ENCODE measurements at regions not wholly inside any gene's neighbourhood (a gene's known extent, or its start where the extent isn't known, plus 50 kb on each side); places are given as distances from the start of the nearest gene placed in this dataset.

DNA sequence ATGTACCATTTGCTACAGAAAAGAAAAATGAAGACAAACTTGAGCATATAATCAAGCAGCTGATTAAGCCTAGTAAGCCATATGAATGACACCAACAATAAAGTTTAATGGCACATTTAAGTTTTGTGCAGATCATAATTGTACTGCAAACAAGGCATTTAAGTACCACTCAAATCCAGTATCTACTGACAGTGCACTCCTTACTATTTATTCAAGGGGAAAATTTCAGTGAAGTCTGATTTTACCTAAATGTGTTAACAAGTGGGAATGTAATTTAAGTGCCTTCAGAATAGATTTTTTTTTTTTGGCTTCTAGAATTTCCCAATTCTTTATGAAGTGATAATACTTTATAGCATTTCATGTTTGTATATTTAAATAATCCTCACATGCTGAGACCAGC, 341.0 kb upstream of the POU5F2 start:
- TF ChIP-seq, protein P1, sequence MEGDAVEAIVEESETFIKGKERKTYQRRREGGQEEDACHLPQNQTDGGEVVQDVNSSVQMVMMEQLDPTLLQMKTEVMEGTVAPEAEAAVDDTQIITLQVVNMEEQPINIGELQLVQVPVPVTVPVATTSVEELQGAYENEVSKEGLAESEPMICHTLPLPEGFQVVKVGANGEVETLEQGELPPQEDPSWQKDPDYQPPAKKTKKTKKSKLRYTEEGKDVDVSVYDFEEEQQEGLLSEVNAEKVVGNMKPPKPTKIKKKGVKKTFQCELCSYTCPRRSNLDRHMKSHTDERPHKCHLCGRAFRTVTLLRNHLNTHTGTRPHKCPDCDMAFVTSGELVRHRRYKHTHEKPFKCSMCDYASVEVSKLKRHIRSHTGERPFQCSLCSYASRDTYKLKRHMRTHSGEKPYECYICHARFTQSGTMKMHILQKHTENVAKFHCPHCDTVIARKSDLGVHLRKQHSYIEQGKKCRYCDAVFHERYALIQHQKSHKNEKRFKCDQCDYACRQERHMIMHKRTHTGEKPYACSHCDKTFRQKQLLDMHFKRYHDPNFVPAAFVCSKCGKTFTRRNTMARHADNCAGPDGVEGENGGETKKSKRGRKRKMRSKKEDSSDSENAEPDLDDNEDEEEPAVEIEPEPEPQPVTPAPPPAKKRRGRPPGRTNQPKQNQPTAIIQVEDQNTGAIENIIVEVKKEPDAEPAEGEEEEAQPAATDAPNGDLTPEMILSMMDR (IDR thresholded peaks at IDR 0.05): no peak
- Mint-ChIP-seq H3K27ac (no peak overlapping the region), H3K27me3 (ENCODE audit: low read depth, poor library complexity) (no peaks in the 10 kb centered on the region), H3K36me3 (ENCODE audit: low read depth) (peaks cover 7% of the 10 kb centered on the region), H3K4me1 (no peaks in the 10 kb centered on the region), H3K9me3 (no peaks in the 10 kb centered on the region), H3K4me3 (no peak overlapping the region)
- DNase-seq: no peak

GRCh38 chr5:94081088-94081487, 339.7 kb upstream of the POU5F2 start:
- no peaks in the 10 kb centered on the region for H3K4me1 Mint-ChIP-seq
- H3K36me3 Mint-ChIP-seq (ENCODE audit: low read depth): peaks cover 7% of the 10 kb centered on the region
- TF ChIP-seq, protein P1 (IDR thresholded peaks at IDR 0.05): no peak
- no peaks in the 10 kb centered on the region for H3K27me3 Mint-ChIP-seq (ENCODE audit: low read depth, poor library complexity)
- DNase-seq: no peak
- no peak overlapping the region for H3K27ac Mint-ChIP-seq
- H3K4me3 Mint-ChIP-seq: no peak overlapping the region
- no peaks in the 10 kb centered on the region for H3K9me3 Mint-ChIP-seq

- no peaks in the 10 kb centered on the region for H3K27me3 Mint-ChIP-seq (ENCODE audit: low read depth, poor library complexity)
- H3K4me3 Mint-ChIP-seq: no peak overlapping the region
- no peak overlapping the region for H3K27ac Mint-ChIP-seq
- no peak for DNase-seq
- no peaks in the 10 kb centered on the region for H3K9me3 Mint-ChIP-seq
- peaks cover 2% of the 10 kb centered on the region for H3K36me3 Mint-ChIP-seq (ENCODE audit: low read depth)
- H3K4me1 Mint-ChIP-seq: no peaks in the 10 kb centered on the region
- TF ChIP-seq, protein P1 (IDR thresholded peaks at IDR 0.05): no peak
Measured at GRCh38 chr5:94080390-94080789, 339.0 kb upstream of the POU5F2 start.

- Mint-ChIP-seq H3K9me3 (peaks cover 11% of the 10 kb centered on the region), H3K36me3 (ENCODE audit: low read depth) (peaks cover 12% of the 10 kb centered on the region), H3K4me3 (no peak overlapping the region), H3K27me3 (ENCODE audit: low read depth, poor library complexity) (no peaks in the 10 kb centered on the region), H3K27ac (peak overlapping the region; percentile 15), H3K4me1 (peaks cover 9% of the 10 kb centered on the region)
- no peak for DNase-seq
- TF ChIP-seq, protein P1 (IDR thresholded peaks at IDR 0.05): no peak
Measured at GRCh38 chr5:94072116-94072515, 330.7 kb upstream of the POU5F2 start.

DNA sequence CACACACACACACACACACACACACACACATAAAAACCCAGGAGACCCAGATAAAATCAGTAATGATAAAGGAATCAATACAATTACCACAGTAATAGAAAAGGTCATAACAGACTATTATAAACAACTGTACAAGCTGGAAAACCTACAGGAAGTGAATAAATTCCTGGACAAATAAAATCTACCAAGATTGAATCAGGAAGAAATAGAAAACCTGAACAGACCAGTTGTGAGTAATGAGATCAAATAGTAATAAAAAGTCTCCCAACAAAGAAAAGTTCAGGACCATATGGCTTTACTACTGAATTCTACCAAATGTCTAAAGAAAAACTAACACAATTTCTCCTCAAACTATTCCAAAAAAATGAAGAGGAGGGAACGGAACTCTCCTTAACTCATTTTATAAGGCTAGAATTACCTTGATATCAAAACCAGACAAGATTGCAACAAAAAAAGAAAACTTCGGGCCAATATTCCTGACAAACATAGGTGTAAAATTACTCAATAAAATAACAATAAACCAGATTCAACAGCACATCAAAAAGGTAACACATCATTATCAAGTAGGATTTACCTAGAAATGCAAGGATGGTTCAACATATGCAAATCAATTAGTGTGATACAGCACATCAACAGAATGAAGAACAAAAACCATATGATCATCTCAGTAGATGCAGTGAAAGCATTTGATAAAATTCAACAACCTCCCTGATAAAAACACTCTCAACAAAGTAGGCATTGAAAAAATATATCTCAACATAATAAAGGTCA, 325.2 kb upstream of the POU5F2 start:
- H3K27me3 Mint-ChIP-seq (ENCODE audit: low read depth, poor library complexity): no peaks in the 10 kb centered on the region
- no peak overlapping the region for H3K4me3 Mint-ChIP-seq
- TF ChIP-seq, protein P1 (IDR thresholded peaks at IDR 0.05): no peak
- H3K36me3 Mint-ChIP-seq (ENCODE audit: low read depth): peaks cover 54% of the 10 kb centered on the region
- no peak for DNase-seq
- H3K27ac Mint-ChIP-seq: no peak overlapping the region
- peaks cover 58% of the 10 kb centered on the region for H3K9me3 Mint-ChIP-seq
- H3K4me1 Mint-ChIP-seq: no peaks in the 10 kb centered on the region

- H3K4me1 Mint-ChIP-seq: no peaks in the 10 kb centered on the region
- peaks cover 70% of the 10 kb centered on the region for H3K9me3 Mint-ChIP-seq
- no peak overlapping the region for H3K27ac Mint-ChIP-seq
- peaks cover 61% of the 10 kb centered on the region for H3K36me3 Mint-ChIP-seq (ENCODE audit: low read depth)
- no peak for DNase-seq
- no peak overlapping the region for H3K4me3 Mint-ChIP-seq
- H3K27me3 Mint-ChIP-seq (ENCODE audit: low read depth, poor library complexity): no peaks in the 10 kb centered on the region
- TF ChIP-seq, protein P1 (IDR thresholded peaks at IDR 0.05): no peak
Measured at GRCh38 chr5:94064025-94064424, 322.6 kb upstream of the POU5F2 start.
